Fibroblast of skin of abdomen (primary cell): ENCODE measurements at regions not wholly inside any gene's neighbourhood (a gene's known extent, or its start where the extent isn't known, plus 50 kb on each side); places are given as distances from the start of the nearest gene placed in this dataset.
"Not testable (repeated sequence)": the region's sequence is repeated elsewhere in the genome, so short reads cannot be mapped to it uniquely, and the experiment has no call there.

Experiments
- DNase-seq: peaks from one replicate; pipeline ENCODE4 v3.0.0-alpha.2; 2013

DNA sequence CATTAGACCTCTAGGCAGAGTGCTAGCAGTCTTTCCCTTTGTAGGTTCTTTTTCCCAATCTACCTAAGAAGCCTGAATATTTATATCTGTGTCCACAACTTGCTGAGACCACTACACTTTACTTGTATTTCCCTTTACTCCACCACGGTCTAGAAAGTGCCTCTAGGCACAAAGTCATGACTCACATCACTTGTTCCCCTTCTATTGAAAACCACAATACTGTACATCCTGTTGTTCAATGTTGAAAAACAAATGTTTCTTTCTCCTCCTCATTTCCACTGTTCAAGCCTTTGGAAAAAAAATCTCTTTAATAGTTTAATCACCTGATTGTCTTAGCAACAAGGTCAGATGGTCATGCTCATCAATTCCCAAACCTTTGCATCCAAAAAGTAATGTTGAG is 326.7 kb downstream of the GUCY2F start:
- no peak for DNase-seq

DNA sequence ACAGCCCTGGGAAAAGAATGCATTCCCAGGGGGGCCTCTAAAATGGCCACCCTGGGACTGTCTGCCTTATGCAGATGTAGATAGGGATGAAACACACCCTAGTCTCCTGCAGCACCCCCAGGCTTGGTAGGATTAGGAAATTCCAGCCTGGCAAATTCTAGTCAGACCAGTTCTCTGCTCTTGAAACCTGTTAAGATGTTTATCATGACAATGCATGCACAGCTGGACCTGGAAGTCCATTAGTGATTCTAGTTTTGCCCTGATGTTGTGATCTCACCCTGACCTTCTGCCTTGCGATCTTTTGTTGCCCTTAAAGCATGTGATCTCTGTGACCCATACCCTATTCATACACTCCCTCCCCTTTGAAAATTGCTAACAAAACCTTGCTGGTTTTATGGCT is 337.7 kb downstream of the GUCY2F start:
- not testable (repeated sequence) for DNase-seq

DNA sequence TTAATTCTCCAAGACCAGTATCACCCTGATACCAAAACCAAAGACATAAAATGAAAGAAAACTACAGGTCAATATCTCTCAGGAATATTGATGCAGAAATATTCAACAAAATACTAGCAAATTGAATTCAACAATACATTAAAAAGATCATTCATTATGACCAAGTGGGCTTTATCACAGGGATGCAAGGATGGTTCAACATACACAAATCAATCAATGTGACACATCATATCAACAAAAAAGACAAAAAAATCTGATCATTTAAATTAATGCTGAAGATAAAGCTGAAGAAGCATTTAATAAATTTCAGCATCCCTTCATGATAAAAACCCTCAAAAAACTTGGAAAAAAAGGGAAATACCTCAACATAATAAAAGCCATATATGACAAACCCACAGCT is 341.4 kb downstream of the GUCY2F start:
- no peak for DNase-seq

DNA sequence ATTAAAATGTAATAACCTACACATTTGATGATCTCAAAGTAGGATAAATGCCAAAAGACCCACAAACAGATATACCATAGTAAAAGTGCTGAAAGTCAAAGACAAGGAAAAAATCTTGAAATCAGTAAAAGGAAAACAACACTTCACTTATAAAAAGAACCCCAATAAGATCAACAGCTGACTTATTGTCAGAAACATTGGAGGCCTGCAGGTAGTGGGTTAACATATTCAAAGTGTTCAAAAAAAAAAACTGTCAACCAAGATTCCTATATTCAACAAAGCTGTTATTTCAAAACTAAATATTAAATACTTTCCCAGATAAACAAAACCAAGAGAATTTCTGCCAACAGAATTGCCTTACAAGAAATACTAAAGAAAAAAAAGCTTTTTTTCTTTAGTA is 347.1 kb downstream of the GUCY2F start:
- DNase-seq: no peak

DNA sequence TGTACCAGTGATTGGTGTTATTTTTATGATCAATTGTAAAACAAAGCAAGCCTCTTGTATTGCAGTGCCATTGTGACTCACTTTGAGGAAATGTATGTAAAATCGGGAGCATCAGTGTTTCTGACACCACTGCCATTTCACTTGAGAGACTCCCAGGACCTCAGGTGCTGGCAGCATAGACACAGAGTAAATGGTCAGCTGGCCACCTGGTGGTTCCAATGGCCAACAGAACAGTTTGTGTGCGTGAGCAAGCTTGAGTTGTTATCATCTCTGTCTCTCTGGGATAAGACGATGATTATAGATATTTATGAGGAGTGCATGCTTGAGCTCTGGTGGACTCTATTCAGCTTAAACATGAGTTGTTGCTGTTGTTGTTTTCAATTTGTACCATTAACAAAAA is 356.6 kb downstream of the GUCY2F start:
- no peak for DNase-seq

DNA sequence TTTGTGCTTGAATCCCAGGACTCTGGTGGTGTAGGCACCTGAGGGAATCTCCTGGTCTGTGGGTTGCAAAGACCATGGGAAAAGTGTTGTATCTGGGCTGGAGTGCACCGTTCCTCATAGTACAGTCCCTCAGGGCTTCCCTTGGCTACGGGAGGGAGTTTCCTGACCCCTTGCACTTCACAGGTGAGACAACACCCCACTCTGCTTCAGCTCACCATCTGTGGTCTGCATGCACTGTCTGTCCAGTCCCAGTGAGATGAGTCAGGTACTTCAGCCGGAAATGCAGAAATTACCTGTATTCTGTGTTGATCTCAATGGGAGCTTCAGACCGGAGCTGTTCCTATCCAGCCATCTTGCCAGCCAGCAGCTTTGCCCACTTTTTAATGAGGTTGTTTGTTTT is 353.0 kb upstream of the IRS4 start:
- no peak for DNase-seq

DNA sequence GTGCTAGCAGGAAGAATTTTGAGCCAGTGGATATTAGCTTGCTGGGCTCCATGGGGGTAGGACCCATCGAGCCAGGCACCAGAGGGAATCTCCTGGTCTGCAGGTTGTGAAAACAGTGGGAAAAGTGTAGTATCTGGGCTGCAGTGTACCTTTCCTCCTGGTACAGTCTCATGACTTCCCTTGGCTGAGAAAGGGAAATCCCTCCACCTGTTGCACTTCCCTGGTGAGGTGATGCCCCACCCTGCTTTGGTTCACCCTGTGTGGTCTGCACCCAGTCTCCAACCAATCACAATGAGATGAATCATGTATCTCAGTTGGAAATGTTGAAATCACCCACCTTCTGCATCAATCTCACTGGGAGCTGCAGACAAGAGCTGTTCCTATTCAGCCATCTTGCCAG is 341.4 kb upstream of the IRS4 start:
- DNase-seq: no peak

DNA sequence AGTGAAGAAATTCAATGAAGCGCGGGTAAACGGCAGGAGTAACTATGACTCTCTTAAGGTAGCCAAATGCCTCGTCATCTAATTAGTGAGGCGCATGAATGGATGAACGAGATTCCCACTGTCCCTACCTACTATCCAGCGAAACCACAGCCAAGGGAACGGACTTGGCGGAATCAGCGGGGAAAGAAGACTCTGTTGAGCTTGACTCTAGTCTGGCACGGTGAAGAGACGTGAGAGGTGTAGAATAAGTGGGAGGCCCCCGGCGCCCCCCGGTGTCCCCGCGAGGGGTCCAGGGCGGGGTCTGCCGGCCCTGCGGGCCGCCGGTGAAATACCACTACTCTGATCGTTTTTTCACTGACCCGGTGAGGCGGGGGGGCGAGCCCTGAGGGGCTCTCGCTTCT is 317.8 kb upstream of the IRS4 start:
- DNase-seq: peak; percentile 0

DNA sequence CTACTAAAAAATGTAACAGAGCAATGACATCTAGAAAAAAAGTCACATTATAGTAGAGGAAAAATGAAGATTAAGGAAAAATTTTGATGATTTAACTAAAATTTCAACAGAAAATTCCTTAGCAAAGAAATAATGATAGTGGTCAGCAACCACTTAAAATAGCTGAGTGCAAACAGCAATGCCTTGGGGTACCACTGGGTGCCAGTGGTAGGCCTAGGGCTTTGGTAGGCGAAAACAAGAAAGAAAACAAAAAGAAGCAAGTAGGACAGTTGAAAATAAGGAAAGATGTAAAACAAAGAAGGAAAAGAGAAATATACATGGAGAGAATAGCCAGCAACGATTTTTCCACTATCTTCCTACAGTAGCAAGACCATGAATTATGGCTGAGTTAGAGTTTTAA is 313.5 kb upstream of the IRS4 start:
- no peak for DNase-seq

DNA sequence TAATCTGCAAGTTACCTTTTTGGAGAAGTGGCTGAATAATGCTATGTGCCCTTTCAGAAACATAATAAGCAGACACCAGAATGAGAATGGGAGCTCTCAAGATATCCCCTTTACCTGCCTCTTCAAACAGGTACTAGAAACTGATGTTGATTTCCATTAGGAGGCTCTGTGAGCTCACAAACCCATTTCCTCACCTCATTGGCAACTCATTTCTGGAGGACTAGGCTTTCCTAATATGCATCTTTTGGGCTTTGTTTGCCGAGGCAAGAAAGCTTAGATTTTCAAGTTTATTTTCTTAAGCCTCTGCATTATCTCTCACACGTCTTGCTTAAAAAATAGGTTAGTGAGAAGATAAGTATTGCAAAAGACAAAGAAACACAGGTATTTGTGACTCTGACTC is 313.1 kb upstream of the IRS4 start:
- DNase-seq: no peak

DNA sequence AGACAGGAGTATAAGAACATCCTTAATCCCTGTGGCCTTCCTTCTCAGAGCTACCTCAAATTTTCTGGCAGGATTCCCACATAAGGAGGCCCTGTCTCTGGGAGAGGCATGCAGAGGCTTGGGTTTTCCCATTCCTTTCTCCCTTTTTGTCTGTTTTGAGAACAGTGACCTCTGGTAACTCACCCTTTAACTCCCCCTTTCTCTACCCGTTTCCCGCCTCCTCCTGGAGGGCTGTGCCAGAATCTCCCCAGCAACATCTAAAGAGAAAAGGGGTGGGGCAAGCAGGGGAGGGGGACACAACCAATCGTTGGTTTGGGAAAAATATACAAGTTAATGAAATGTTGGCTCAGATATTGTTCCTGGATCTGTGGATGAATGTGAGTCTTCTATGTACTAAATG is 303.7 kb upstream of the IRS4 start:
- no peak for DNase-seq

DNA sequence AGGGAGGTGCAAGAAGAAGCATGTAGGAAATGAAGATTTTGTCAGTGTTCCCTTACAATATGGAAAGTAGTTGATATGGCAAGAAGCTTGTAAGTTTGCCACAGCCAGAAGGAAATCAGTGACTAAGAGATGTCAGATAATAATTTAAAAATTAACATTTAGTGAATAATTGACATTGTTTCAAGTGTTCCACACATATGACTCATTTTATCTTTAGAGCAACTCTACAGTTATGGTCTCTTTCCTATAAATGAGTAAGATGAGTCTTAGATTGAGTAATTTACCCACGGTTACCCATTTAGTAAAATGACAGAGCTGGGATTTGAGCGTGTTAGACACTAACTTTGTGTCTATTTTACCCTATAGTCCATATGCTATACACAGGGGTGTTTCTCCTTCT is 300.3 kb upstream of the IRS4 start:
- DNase-seq: peak; percentile 26

DNA sequence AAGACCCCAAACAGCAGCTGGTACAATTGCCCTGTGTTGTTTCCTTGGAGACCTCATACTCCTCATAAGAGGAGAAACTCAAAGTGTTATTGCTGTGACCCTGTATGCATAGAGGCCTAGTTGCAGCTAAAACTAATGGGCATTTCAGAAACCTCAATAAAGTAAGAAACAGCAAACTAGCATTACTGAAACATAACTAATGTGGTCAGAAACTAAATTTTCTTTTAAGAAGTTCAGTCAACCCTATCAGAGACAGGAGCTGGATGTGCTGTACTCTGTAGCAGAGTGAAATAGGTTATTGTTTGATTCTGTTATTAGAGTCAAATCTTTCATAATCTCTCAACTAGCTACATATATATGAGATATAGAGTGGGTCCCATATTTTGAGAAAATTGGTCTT is 257.5 kb upstream of the IRS4 start:
- DNase-seq: no peak

DNA sequence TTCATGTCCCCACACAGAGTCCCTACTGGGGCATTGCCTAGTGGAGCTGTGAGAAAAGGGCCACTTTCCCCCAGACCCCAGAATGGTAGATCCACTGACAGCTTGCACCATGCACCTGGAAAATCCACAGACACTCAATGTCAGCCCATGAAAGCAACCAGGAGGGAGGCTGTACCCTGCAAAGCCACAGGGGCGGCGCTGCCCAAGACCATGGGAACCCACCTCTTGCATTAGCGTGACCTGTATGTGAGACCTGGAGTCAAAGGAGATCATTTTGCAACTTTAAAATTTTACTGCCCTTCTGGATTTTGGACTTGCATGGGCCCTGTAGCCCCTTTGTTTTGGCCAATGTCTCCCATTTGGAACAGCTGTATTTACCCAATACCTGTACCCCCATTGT is 236.5 kb upstream of the IRS4 start:
- DNase-seq: not testable (repeated sequence)

DNA sequence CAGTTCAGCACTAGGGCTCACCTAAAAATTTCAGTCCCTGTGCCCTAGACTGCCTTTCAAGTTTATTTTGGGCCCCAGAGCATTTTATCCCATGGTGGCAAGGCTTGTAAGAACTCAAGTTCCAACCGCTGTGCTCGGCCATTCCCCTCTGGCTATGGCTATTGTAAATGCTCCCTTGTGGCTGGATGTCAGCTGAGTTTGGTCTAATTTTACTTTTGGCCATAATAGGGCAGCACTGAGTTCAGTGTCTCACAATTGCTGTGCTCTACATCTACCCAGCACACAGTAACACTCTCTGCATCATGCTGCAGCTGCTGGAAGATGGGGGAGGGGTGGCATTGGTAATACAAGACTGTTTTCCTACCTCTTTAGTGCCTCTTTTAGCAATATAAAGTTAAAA is 210.8 kb upstream of the IRS4 start:
- DNase-seq: no peak

DNA sequence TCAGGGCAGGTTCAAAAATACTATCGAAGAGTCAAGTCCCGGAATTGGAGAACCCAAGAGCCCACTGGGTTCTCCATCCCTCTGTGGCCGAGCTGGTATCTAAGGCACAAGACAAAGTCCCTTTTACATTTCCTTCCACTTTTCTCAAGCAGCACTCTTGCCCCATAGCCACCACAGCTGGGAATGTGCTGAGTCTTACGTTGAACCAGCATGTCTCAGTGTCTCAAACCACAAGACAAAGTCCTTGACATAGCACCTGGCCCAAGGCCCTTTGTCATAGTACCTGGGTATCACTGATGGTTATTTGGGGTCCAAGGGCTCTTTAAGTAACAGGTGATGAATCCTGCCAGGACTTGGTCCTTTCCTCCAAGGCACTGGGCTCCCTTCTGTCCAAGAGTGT is 210.2 kb upstream of the IRS4 start:
- no peak for DNase-seq

DNA sequence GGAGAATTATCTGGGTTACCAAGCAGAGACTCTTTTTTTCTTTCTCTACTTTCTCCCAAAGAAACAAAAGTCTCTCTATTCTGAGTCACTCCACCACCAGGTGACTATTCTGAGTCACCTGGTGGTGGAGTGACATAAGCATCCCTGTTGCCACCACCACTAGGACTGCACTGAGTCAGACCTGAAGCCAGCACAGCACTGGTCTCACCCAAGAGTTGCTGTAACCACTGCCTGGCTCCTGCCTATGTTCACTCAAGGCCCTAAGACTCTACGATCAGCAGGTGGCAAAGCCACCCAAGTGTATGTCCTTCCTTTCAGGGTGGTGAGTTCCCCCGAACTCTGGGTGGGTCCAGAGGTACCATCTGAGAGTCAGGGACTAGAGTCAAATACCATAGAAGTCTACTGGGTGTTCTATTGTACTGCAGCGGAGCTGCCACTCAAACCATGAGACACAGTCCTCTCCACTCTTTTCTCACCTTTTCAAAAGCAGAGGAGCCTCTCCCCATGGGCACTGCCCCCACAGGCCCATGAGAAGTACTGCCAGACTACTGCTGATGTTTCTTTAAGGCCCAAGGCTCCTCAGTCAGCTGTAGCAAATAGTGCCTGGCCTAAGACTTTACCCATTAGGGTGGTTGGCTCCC is 209.6 kb upstream of the IRS4 start:
- DNase-seq: no peak

DNA sequence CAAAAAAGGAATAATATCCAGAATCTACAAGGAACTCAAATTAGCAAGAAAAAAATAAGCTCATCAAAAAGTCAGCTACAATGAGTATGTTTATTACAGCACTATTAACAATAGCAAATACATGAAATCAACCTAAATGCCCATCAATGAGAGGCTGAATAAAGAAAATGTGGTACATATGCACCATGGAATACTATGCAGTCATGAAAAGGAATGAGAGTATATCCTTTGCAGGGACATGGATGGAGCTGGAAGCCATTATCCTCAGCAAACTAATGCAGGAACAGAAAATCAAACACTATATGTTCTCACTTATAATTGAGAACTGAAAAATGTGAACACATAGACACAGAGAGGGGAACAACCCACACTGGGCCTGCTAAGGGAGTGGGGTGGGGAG is 178.4 kb upstream of the IRS4 start:
- DNase-seq: no peak

DNA sequence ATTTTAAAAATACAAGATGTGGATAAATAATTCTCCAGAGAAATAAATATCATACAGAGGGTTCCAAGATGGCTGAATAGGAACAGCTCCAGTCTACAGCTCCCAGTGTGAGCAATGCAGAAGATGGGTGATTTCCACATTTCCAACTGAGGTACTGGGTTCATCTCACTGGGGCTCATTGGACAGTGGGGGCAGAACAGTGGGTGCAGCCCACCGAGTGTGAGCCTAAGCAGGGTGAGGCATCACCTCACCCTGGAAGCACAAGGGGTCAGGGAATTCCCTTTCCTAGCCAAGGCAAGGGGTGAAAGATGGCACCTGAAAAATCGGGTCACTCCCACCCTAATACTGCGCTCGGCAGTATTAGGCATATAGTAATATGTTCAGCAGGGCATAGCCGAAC is 167.5 kb upstream of the IRS4 start:
- not testable (repeated sequence) for DNase-seq

DNA sequence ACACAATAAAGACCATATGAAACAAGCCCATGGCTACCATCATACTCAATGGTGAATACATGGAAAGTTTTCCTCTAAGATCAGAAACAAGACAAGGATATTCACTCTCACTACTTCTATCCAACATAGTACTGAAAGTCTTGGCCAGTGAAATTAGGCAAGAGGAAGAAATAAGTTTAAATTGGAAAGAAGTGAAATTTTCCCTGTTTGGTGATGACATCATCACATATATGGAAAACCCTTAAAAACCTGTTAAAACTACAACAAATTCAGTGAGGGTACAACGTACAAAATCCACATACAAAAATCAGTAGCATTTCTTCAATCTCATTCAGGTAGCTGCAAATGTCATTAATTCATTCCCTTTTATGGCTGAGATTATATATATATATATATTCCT is 164.0 kb upstream of the IRS4 start:
- no peak for DNase-seq

DNA sequence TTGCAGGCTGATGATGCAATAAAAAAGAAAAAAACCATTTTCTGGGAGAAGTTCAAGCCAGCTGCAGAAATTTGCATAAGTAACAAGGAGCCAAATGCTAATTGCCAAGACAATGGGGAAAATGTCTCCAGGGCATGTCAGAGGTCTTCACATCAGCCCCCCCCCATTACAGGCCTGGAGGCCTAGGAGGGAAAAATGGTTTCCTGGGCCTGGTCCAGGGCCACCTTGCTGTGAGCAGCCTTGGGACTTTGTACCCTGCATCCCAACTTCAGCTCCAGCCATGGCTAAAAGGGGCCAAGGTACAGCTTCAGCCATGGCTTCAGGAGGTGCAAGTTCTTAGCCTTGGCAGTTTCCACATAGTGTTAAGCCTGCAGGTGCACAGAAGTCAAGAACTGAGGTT is 160.0 kb upstream of the IRS4 start:
- not testable (repeated sequence) for DNase-seq

DNA sequence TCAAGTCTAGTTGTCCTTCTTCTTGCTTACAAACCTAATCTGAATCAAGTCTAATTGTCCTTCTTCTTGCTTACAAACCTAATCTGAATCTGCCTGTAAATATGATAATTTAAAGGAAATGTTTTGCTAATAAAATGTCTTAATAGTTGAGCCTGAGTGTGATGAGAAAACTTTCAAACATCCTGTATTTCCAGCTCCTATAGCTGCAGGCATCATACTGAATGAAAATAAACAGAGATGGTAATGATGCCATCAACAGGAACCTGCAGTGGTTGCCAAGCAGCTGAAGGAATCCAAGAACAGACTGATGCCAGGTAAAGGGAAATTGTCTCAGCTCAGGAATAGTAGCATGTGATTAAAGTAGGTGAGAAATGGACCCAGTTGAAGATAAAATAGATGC is 156.1 kb upstream of the IRS4 start:
- no peak for DNase-seq

DNA sequence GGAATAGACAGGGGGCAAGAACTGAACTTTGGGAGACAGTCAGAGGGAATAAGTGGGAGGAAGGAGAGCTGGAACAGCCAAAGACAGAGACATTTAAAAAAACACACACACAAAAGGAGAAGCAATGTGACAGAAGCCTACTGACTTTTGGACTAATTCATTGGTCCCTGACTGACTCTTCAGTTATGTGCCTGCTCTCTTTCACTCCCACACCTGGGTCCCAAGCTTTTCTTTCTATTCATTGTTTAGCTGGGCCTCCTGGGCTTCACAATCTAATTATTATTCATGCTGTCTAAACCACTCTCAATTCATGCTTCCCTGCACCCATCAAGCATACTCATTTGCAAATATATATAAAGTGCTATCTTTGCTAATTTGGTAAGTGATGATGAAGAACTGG is 139.2 kb upstream of the IRS4 start:
- DNase-seq: no peak

DNA sequence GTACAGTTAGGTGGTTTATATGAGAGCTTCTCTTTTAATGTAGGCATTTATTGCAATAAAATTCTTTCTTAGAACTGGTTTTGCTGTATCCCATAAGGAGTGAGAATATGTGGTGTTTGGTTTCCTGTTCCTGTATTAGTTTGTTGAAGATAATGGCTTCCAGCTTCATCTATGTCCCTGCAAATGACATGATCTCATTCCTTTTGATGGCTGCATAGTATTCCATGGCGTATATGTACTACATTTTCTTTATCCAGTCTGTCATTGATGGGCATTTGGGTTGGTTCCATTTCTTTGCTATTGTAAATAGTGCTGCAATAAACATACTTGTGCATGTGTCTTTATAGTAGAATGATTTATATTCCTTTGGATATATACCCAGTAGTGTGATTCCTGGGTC is 106.7 kb upstream of the IRS4 start:
- DNase-seq: not testable (repeated sequence)

DNA sequence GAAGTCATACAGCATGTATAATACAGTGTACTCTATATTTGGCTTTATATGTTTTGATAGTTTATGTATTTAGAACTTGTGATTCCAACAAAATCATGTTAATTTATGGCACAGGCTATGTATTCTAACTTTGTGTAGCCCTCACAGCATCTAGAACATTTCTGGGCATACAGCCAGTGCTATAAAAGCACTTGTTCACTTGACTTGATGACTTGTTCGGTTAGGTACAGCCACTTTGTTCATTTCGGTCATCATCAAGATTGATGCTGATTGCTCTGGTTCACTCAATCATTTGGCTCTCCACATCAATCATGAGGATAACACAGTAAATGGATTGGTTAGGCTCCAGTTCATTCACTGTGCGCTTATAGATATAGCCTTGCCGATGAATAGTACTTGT is 97.6 kb upstream of the IRS4 start:
- no peak for DNase-seq

DNA sequence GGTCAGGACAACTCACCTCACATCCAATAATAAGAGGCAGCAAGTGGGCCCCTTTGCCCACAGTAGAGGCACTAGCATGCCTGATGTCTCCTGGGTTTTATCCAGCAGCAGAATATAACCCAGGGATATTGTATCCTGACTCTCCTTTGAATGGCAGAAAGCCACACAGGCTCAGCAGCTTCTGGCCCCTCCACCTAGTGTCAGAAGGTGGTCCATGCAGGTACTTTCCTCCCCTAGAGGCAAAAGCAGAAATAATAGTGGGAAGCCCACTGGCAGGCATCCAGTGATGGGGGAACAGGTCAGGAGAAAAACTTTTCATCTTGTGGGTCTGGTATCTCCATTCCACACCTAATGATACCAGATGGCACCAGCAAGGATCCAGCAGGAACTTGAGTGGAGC is 75.5 kb upstream of the IRS4 start:
- DNase-seq: no peak
